ENCODE measurements at regions not wholly inside any gene's neighbourhood (a gene's known extent, or its start where the extent isn't known, plus 50 kb on each side); places are given as distances from the start of the nearest gene placed in this dataset.

- dilution Hi-C loops (cut with MboI; ENCODE audit: extremely low pct_ligation_motif_present, low sequenced_read_pairs) = no loop called here
- Histone ChIP-seq H3K9ac (ENCODE audit: control insufficient read depth, extremely low read depth, insufficient read depth, low read length) (no peak overlapping the region), H3K4me1 (ENCODE audit: control insufficient read depth, extremely low read depth, insufficient read depth, low read length) (no peaks in the 10 kb centered on the region), H3K27ac (ENCODE audit: control insufficient read depth, insufficient read depth, low read length) (no peak overlapping the region), H3K36me3 (ENCODE audit: control insufficient read depth in 2 of 2, extremely low read depth in 1 of 2, insufficient read depth in 2 of 2, low read length in 2 of 2) (no peaks in the 10 kb centered on the region), H3K9me1 (ENCODE audit: control insufficient read depth, extremely low read depth, insufficient read depth, low read length) (no peaks in the 10 kb centered on the region), H3K4me3 (ENCODE audit: control insufficient read depth in 2 of 3, extremely low read depth in 1 of 3, insufficient read depth in 2 of 3, low read depth in 1 of 3, low read length in 3 of 3) (no peak overlapping the region), H2AFZ (ENCODE audit: control insufficient read depth, low read length) (no peak overlapping the region), H3K79me2 (ENCODE audit: control insufficient read depth, insufficient read depth, low read length) (no peaks in the 10 kb centered on the region), H3K27me3 (ENCODE audit: control insufficient read depth, extremely low read depth, insufficient read depth, low read length) (no peaks in the 10 kb centered on the region), H4K20me1 (ENCODE audit: control insufficient read depth, extremely low read depth, insufficient read depth, low read length) (no peaks in the 10 kb centered on the region), H3K4me2 (ENCODE audit: control insufficient read depth, extremely low read depth, insufficient read depth, low read depth, low read length) (no peak overlapping the region), H3K9me3 (ENCODE audit: control insufficient read depth, low read depth, low read length) (no peaks in the 10 kb centered on the region)
- TF ChIP-seq CTCF (optimal IDR thresholded peaks at IDR 0.05 in 1 of 3, IDR thresholded peaks at IDR 0.05 in 1 of 3, conservative IDR thresholded peaks at IDR 0.05 in 1 of 3; ENCODE audit: extremely low read depth in 1 of 3, insufficient read depth in 2 of 3, low read length in 3 of 3) (no peak), EZH2 (IDR thresholded peaks at IDR 0.05; ENCODE audit: low read length) (no peak)
- FAIRE-seq (no peak), DNase-seq (ENCODE audit: low read depth, low spot score) (no peak)
Measured at GRCh38 chr4:66885501-66886165, 659.7 kb downstream of the CENPC start.

- Histone ChIP-seq H3K36me3 (ENCODE audit: control insufficient read depth in 2 of 2, extremely low read depth in 1 of 2, insufficient read depth in 2 of 2, low read length in 2 of 2) (no peaks in the 10 kb centered on the region), H3K4me3 (ENCODE audit: control insufficient read depth in 2 of 3, extremely low read depth in 1 of 3, insufficient read depth in 2 of 3, low read depth in 1 of 3, low read length in 3 of 3) (no peak overlapping the region), H3K79me2 (ENCODE audit: control insufficient read depth, insufficient read depth, low read length) (no peaks in the 10 kb centered on the region), H4K20me1 (ENCODE audit: control insufficient read depth, extremely low read depth, insufficient read depth, low read length) (no peaks in the 10 kb centered on the region), H3K4me1 (ENCODE audit: control insufficient read depth, extremely low read depth, insufficient read depth, low read length) (no peaks in the 10 kb centered on the region), H3K9me1 (ENCODE audit: control insufficient read depth, extremely low read depth, insufficient read depth, low read length) (no peaks in the 10 kb centered on the region), H2AFZ (ENCODE audit: control insufficient read depth, low read length) (no peak overlapping the region), H3K9me3 (ENCODE audit: control insufficient read depth, low read depth, low read length) (no peaks in the 10 kb centered on the region), H3K4me2 (ENCODE audit: control insufficient read depth, extremely low read depth, insufficient read depth, low read depth, low read length) (no peak overlapping the region), H3K27ac (ENCODE audit: control insufficient read depth, insufficient read depth, low read length) (no peak overlapping the region), H3K27me3 (ENCODE audit: control insufficient read depth, extremely low read depth, insufficient read depth, low read length) (no peaks in the 10 kb centered on the region), H3K9ac (ENCODE audit: control insufficient read depth, extremely low read depth, insufficient read depth, low read length) (no peak overlapping the region)
- dilution Hi-C loops (cut with MboI; ENCODE audit: extremely low pct_ligation_motif_present, low sequenced_read_pairs) = no loop called here
- DNase-seq (ENCODE audit: low read depth, low spot score) = no peak
- no peak for FAIRE-seq
- TF ChIP-seq CTCF (optimal IDR thresholded peaks at IDR 0.05 in 1 of 3, IDR thresholded peaks at IDR 0.05 in 1 of 3, conservative IDR thresholded peaks at IDR 0.05 in 1 of 3; ENCODE audit: extremely low read depth in 1 of 3, insufficient read depth in 2 of 3, low read length in 3 of 3) (no peak), EZH2 (IDR thresholded peaks at IDR 0.05; ENCODE audit: low read length) (no peak)
Measured at GRCh38 chr4:66876946-66877345, 668.4 kb downstream of the CENPC start.

Data from keratinocyte (primary cell).